ENCODE measurements at regions not wholly inside any gene's neighbourhood (a gene's known extent, or its start where the extent isn't known, plus 50 kb on each side); places are given as distances from the start of the nearest gene placed in this dataset.

DNA sequence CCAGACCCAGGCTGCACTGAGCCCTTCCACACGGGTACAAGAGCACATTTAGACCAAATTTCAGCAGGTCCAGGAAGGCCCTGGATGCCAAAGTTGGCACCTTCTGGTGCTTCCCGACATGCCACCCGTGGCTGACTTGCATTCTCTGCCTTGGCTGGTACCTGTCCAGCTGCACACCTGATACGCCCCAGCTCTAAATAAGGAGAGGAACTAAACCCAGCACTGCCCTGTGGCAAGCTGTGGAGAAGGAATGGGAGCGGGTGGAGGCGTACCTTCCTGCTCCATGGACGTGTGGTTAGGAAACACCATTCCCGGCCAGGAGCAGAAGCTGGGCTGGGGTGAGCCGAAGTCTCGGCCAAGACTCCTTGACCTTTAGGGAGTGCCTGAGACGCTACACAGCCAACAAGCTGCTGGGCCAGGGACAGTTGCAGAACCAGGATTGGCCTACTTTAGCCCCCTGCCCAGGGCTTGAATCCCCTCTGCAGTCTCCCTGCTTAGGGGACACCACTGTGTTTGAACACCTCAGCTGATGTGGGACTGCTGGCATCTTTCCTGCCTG is 86.5 kb upstream of the TAF1B start:
- no peak for DNase-seq

- DNase-seq = peak in 1 of 3 donors; percentile 31
Measured at GRCh38 chr2:9757501-9758264, 85.6 kb upstream of the TAF1B start.

- no peak for DNase-seq
Measured at GRCh38 chr2:9758741-9759140, 84.5 kb upstream of the TAF1B start.

GRCh38 chr2:9760069-9760901 is 83.0 kb upstream of the TAF1B start:
- no peak for DNase-seq

GRCh38 chr2:9760902-9761228 is 82.4 kb upstream of the TAF1B start:
- DNase-seq = no peak

GRCh38 chr2:9761577-9761976 is 81.7 kb upstream of the TAF1B start:
- no peak for DNase-seq

DNA sequence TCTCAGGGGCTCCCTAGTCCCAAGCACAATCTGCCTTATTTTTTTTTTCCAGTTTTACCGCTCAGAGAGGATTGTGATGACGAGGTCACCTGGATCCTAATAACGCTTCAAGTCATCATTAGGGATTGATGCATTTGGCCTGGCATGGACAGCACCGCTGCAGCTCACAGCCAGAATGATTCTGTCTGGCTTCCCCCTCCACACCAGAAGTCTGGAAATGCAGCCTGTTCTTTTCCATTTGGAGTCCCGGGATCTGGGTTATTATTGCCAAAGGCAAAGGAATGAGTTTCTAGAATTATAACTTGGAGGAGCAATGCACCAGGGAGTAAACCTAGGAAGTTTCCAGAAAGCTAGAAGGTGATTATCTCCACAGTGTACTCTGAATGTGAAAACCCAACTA is 81.1 kb upstream of the TAF1B start:
- no peak for DNase-seq

GRCh38 chr2:9762941-9763340 is 80.3 kb upstream of the TAF1B start:
- DNase-seq = no peak

DNA sequence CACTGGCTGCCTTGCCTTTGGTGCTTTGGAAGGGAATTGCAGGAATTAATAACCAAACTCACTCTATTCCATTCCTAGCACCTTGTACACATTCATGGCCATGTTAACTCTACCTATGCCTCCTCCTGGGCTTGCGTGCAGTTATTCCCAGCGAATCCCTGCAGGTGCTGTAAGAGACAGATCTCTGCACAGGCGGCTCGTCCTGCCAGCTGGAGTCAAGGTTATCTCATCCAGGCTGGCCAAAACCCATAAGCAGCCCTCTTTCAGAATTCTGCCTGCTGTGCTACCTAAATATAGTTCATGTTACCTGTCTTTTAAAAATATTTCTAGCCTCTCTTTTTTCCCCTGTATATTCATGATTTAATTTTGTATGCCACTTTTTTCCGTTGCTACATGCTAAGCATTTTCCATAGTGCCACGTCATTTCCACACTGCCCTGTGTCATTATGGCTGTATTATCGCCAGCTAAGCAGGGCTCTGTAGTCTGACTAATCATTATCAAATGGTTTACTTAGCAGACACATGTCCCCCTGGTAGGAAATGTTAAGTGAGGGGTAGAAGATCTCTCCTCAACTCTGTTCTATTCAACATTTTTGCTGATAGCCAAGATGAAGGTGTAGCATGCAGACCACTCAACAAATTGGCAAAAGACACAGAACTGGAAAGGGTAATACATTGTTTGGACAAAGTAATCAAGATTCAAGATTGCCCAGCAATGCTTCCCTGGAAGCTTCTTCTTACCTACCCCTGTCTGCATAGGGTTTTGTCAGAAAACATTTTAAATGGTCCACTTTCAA is 79.7 kb upstream of the TAF1B start:
- peak; percentile 58 to 84 (median 66) for DNase-seq

GRCh38 chr2:9764153-9764778 is 79.0 kb upstream of the TAF1B start:
- peak; percentile 39 to 80 (median 52) for DNase-seq

- DNase-seq = peak in 2 of 3 donors; percentile 40 to 50
Measured at GRCh38 chr2:9765611-9766531, 77.4 kb upstream of the TAF1B start.

DNA sequence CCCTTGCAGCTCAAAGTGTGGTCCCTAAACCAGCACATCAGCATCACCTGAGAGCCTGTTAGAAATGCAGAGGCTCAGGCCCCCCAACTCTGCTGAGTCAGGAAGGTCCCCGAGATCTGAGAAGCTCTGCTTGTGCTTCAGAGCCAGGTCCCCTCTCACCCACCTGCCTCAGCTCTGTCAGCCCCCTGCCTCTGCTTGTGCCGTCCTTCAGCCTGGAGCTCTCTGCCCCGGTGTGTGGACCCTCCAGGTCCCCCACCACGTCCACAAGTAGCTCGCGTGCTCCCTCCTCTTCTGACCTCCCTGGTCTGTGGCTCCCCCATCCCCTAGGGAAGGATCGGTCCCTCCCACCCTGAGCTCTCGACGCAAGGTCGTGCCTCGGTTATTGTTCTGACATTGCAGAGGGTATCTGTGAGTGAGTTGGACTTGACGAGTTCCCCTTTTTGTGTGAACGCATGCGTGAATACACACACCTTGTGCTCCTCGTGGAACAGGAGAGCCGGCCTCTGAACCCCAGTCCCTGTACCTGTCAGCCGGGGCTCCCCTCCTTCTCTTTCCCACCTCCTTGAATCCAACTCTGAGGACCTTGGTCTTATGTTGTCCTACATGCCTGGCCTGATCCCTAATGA is 75.5 kb upstream of the TAF1B start:
- no peak for DNase-seq

GRCh38 chr2:9768388-9768787 is 74.9 kb upstream of the TAF1B start:
- DNase-seq = no peak

DNA sequence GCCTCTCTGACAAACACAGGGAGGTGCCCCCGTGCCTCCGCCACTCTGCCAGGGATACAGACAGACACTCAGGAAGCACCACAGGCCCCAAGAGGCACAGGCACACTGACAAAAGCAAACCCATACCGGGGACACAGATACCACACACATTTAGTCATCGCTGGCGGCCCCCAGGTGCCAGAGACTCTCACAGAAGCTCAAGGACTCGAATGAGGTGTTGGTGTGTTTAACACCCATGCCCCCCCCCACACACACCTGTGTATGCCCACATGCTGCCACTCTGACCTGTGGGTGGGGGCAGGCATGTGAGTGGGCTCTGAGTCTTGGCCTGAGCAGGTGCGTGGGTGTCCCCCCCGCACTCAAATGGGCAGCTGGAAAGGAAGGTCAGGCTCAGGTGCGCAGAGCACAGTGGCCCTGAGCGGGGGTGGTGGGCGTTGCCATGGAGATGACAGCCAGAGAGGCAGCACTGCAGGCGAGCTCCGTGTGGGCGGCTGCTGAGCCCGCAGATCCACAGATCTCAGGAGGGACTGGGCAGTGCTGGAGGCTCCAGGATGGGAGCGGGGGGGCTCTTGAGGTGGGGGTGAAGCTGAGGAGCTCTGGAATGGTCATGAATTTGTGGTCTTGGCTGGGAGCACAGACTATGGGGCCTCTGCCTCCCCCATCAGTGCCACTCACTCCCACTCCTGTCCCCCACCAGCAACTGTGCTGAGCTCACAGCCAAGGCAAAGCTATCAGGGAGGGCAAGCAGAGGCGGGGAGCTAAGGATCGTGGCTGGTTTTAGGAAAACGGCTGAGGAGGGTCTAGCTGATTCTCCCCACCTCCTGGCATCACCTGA is 73.9 kb upstream of the TAF1B start:
- no peak for DNase-seq

GRCh38 chr2:9770006-9770307 is 73.3 kb upstream of the TAF1B start:
- DNase-seq = no peak

- DNase-seq = peak; percentile 64 to 73 (median 68)
Measured at GRCh38 chr2:9770308-9771100, 72.8 kb upstream of the TAF1B start.

DNA sequence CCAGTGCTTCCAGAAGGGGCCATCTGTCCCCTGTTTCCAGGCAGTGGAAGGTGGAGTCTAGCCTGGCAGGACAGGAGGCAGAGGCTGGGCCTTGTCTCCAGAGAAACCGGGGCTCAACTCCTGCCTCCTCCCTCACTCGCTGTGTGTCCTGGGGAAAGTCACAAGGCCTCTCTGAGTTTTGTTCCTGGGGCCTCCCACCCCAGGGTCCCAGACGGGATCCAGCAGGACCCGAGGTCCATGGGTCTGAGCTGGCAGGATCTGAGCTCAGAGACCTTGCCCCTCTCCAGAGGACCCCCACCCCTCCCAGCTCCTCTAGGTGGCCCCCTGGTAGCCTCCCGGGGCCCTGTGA is 72.2 kb upstream of the TAF1B start:
- DNase-seq = no peak

GRCh38 chr2:9771481-9772017 is 71.7 kb upstream of the TAF1B start:
- no peak for DNase-seq

Data from suppressor macrophage treated with lipopolysaccharide for 1 hour (primary cell).